NCI-H1436 (cell line): ENCODE measurements at regions not wholly inside any gene's neighbourhood (a gene's known extent, or its start where the extent isn't known, plus 50 kb on each side); places are given as distances from the start of the nearest gene placed in this dataset.

Experiments used
- DNase-seq: peaks from one replicate; lab custom pipeline; 2025; lab: John Stamatoyannopoulos, UW

- no peak for DNase-seq
Measured at GRCh38 chr10:44820094-44820493, 91.0 kb upstream of the TMEM72 start.

- no peak for DNase-seq
Measured at GRCh38 chr10:44821290-44821689, 89.8 kb upstream of the TMEM72 start.

GRCh38 chr10:44822349-44822748 is 88.8 kb upstream of the TMEM72 start:
- no peak for DNase-seq

- no peak for DNase-seq
Measured at GRCh38 chr10:44822966-44823365, 88.2 kb upstream of the TMEM72 start.

- no peak for DNase-seq
Measured at GRCh38 chr10:44824607-44825006, 86.5 kb upstream of the TMEM72 start.

- no peak for DNase-seq
Measured at GRCh38 chr10:44827431-44828006, 83.6 kb upstream of the TMEM72 start.

- no peak for DNase-seq
Measured at GRCh38 chr10:44828508-44829142, 82.5 kb upstream of the TMEM72 start.

GRCh38 chr10:44829426-44829825 is 81.7 kb upstream of the TMEM72 start:
- DNase-seq = no peak

- no peak for DNase-seq
Measured at GRCh38 chr10:44830022-44830421, 81.1 kb upstream of the TMEM72 start.

- no peak for DNase-seq
Measured at GRCh38 chr10:44831581-44831980, 79.6 kb upstream of the TMEM72 start.

GRCh38 chr10:44832595-44833390 is 78.3 kb upstream of the TMEM72 start:
- DNase-seq = no peak

GRCh38 chr10:44834131-44834530 is 77.0 kb upstream of the TMEM72 start:
- DNase-seq = no peak

- DNase-seq = no peak
Measured at GRCh38 chr10:44835300-44835699, 75.8 kb upstream of the TMEM72 start.

- DNase-seq = no peak
Measured at GRCh38 chr10:44843484-44843883, 67.7 kb upstream of the TMEM72 start.

- no peak for DNase-seq
Measured at GRCh38 chr10:44845361-44846175, 65.6 kb upstream of the TMEM72 start.

GRCh38 chr10:44847110-44847509 is 64.0 kb upstream of the TMEM72 start:
- no peak for DNase-seq

- no peak for DNase-seq
Measured at GRCh38 chr10:44848211-44848610, 62.9 kb upstream of the TMEM72 start.

- no peak for DNase-seq
Measured at GRCh38 chr10:44849936-44850335, 61.2 kb upstream of the TMEM72 start.

- no peak for DNase-seq
Measured at GRCh38 chr10:44850356-44850934, 60.7 kb upstream of the TMEM72 start.

- no peak for DNase-seq
Measured at GRCh38 chr10:44851413-44851812, 59.7 kb upstream of the TMEM72 start.

GRCh38 chr10:44851881-44852280 is 59.3 kb upstream of the TMEM72 start:
- DNase-seq = no peak

GRCh38 chr10:44853148-44853734 is 57.9 kb upstream of the TMEM72 start:
- DNase-seq = no peak
